ENCODE measurements at regions not wholly inside any gene's neighbourhood (a gene's known extent, or its start where the extent isn't known, plus 50 kb on each side); places are given as distances from the start of the nearest gene placed in this dataset.

- Histone ChIP-seq H3K4me3 (replicated peaks in 1 of 3; ENCODE audit: low read depth in 2 of 3, low read length in 3 of 3) (no peak overlapping the region), H3K9ac (ENCODE audit: insufficient read depth, low read length, poor library complexity, severe bottlenecking) (no peak overlapping the region), H3K27me3 (ENCODE audit: control insufficient read depth in 2 of 2, insufficient read depth in 2 of 2, low read length in 2 of 2) (no peaks in the 10 kb centered on the region), H3K4me2 (replicated peaks; ENCODE audit: extremely low read depth, low read length, poor library complexity, severe bottlenecking) (no peak overlapping the region), H3K36me3 (replicated peaks in 1 of 2; ENCODE audit: control insufficient read depth in 1 of 2, insufficient read depth in 2 of 2, low read length in 2 of 2) (no peaks in the 10 kb centered on the region), H3K9me3 (replicated peaks in 1 of 2; ENCODE audit: control insufficient read depth in 1 of 2, insufficient read depth in 1 of 2, low read length in 2 of 2) (no peaks in the 10 kb centered on the region), H4K20me1 (ENCODE audit: insufficient read depth, low read length) (no peaks in the 10 kb centered on the region), H3K27ac (ENCODE audit: low read depth in 1 of 2, low read length in 2 of 2) (no peak overlapping the region), H2AFZ (ENCODE audit: insufficient read depth, low read depth, low read length, poor library complexity, severe bottlenecking) (no peak overlapping the region), H3K4me1 (ENCODE audit: control insufficient read depth in 1 of 2, insufficient read depth in 2 of 2, low read length in 2 of 2) (no peaks in the 10 kb centered on the region), H3K79me2 (ENCODE audit: insufficient read depth, low read length) (no peaks in the 10 kb centered on the region)
- no peak for TF ChIP-seq CTCF (IDR thresholded peaks at IDR 0.05)
- Mint-ChIP-seq H3K36me3 (no peaks in the 10 kb centered on the region), H3K27ac (no peak overlapping the region), H3K9me3 (peaks cover 0 to 3% (median 0%) of the 10 kb centered on the region in 7 donors), H3K4me1 (no peaks in the 10 kb centered on the region), H3K4me3 (no peak overlapping the region), H3K27me3 (ENCODE audit: low read depth in 3 of 3) (no peaks in the 10 kb centered on the region)
- DNase-seq: no peak
- intact Hi-C loops (cut with micrococcal nuclease): no loop called here
- no CpG with 5 or more reads among the region's 2 CpGs for WGBS (ENCODE audit: insufficient coverage)
These were observed 742.0 kb upstream of the LRRTM4 start for GRCh38 chr2:78264130-78264529.

GRCh38 chr2:78281164-78281563 lies 744.3 kb upstream of the REG3G start:
- H3K36me3 ChIP-seq (replicated peaks in 1 of 2; ENCODE audit: control insufficient read depth in 1 of 2, insufficient read depth in 2 of 2, low read length in 2 of 2): no peaks in the 10 kb centered on the region
- no peaks in the 10 kb centered on the region for H3K4me1 ChIP-seq (ENCODE audit: control insufficient read depth in 1 of 2, insufficient read depth in 2 of 2, low read length in 2 of 2)
- no peaks in the 10 kb centered on the region for H3K4me1 Mint-ChIP-seq
- no peaks in the 10 kb centered on the region for H4K20me1 ChIP-seq (ENCODE audit: insufficient read depth, low read length)
- intact Hi-C loops (cut with micrococcal nuclease): no loop called here
- peaks cover 0 to 2% (median 0%) of the 10 kb centered on the region in 3 donors for H3K27me3 Mint-ChIP-seq (ENCODE audit: low read depth in 3 of 3)
- no peak for DNase-seq
- H2AFZ ChIP-seq (ENCODE audit: insufficient read depth, low read depth, low read length, poor library complexity, severe bottlenecking): no peak overlapping the region
- H3K27ac ChIP-seq (ENCODE audit: low read depth in 1 of 2, low read length in 2 of 2): no peak overlapping the region
- no peak overlapping the region for H3K27ac Mint-ChIP-seq
- H3K9me3 ChIP-seq (replicated peaks in 1 of 2; ENCODE audit: control insufficient read depth in 1 of 2, insufficient read depth in 1 of 2, low read length in 2 of 2): peaks cover 0 to 4% of the 10 kb centered on the region in 2 donors
- no peak overlapping the region for H3K9ac ChIP-seq (ENCODE audit: insufficient read depth, low read length, poor library complexity, severe bottlenecking)
- H3K4me3 ChIP-seq (replicated peaks in 1 of 3; ENCODE audit: low read depth in 2 of 3, low read length in 3 of 3): no peak overlapping the region
- WGBS (ENCODE audit: insufficient coverage): 85% methylated on average over 2 of the region's 5 CpGs
- TF ChIP-seq CTCF (IDR thresholded peaks at IDR 0.05): no peak
- no peak overlapping the region for H3K4me2 ChIP-seq (replicated peaks; ENCODE audit: extremely low read depth, low read length, poor library complexity, severe bottlenecking)
- H3K79me2 ChIP-seq (ENCODE audit: insufficient read depth, low read length): no peaks in the 10 kb centered on the region
- no peak overlapping the region for H3K4me3 Mint-ChIP-seq
- no peaks in the 10 kb centered on the region for H3K36me3 Mint-ChIP-seq
- H3K27me3 ChIP-seq (ENCODE audit: control insufficient read depth in 2 of 2, insufficient read depth in 2 of 2, low read length in 2 of 2): no peaks in the 10 kb centered on the region
- H3K9me3 Mint-ChIP-seq: peaks cover 0 to 5% (median 2%) of the 10 kb centered on the region in 7 donors

All from CD14-positive monocyte (primary cell).